ENCODE measurements at regions not wholly inside any gene's neighbourhood (a gene's known extent, or its start where the extent isn't known, plus 50 kb on each side); places are given as distances from the start of the nearest gene placed in this dataset.

- no peaks in the 10 kb centered on the region for H3K4me1 ChIP-seq
- H3K27me3 ChIP-seq, result no peaks in the 10 kb centered on the region
- TF ChIP-seq, protein P1, sequence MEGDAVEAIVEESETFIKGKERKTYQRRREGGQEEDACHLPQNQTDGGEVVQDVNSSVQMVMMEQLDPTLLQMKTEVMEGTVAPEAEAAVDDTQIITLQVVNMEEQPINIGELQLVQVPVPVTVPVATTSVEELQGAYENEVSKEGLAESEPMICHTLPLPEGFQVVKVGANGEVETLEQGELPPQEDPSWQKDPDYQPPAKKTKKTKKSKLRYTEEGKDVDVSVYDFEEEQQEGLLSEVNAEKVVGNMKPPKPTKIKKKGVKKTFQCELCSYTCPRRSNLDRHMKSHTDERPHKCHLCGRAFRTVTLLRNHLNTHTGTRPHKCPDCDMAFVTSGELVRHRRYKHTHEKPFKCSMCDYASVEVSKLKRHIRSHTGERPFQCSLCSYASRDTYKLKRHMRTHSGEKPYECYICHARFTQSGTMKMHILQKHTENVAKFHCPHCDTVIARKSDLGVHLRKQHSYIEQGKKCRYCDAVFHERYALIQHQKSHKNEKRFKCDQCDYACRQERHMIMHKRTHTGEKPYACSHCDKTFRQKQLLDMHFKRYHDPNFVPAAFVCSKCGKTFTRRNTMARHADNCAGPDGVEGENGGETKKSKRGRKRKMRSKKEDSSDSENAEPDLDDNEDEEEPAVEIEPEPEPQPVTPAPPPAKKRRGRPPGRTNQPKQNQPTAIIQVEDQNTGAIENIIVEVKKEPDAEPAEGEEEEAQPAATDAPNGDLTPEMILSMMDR (IDR thresholded peaks at IDR 0.05; ENCODE audit: low read depth, low read length), result no peak
- no peaks in the 10 kb centered on the region for H3K9me3 ChIP-seq
- H3K4me3 ChIP-seq (ENCODE audit: low read depth, low read length), result no peak overlapping the region
- no peak for DNase-seq
- H3K36me3 ChIP-seq, result no peaks in the 10 kb centered on the region
These were observed 119.6 kb upstream of the PTPRT start for GRCh38 chr20:43309266-43309665.

- no peaks in the 10 kb centered on the region for H3K9me3 ChIP-seq
- H3K36me3 ChIP-seq, result no peaks in the 10 kb centered on the region
- no peaks in the 10 kb centered on the region for H3K27me3 ChIP-seq
- H3K4me3 ChIP-seq (ENCODE audit: low read depth, low read length), result no peak overlapping the region
- no peaks in the 10 kb centered on the region for H3K4me1 ChIP-seq
- no peak for DNase-seq
- TF ChIP-seq, protein P1 (IDR thresholded peaks at IDR 0.05; ENCODE audit: low read depth, low read length), result no peak
These were observed 117.1 kb upstream of the PTPRT start for GRCh38 chr20:43306837-43307236.

DNA sequence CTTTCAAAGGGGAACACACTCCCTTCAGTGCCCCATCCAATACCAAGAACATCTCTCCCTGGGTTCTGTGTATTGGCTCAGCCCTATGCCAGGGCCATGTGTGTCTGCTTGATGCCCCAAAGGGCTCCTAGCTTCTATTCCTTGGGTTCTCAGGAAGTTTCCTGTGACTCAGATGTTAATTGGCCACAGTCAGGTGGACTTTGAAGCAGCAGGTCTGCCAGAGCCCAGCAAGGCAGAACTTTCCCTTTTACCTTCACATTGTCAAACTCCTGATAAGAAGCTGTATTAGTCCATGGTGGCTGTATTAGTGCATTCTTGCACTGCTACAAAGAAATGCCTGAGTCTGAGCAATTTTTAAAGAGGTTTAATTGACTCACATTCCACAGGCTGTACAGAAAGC is 116.0 kb upstream of the PTPRT start:
- DNase-seq, result no peak
- Histone ChIP-seq H3K4me3 (ENCODE audit: low read depth, low read length) (no peak overlapping the region), H3K9me3 (no peaks in the 10 kb centered on the region), H3K4me1 (no peaks in the 10 kb centered on the region), H3K36me3 (no peaks in the 10 kb centered on the region), H3K27me3 (no peaks in the 10 kb centered on the region)
- TF ChIP-seq, protein P1 (IDR thresholded peaks at IDR 0.05; ENCODE audit: low read depth, low read length), result no peak

GRCh38 chr20:43304598-43304997 is 114.9 kb upstream of the PTPRT start:
- no peak for DNase-seq
- TF ChIP-seq, protein P1 (IDR thresholded peaks at IDR 0.05; ENCODE audit: low read depth, low read length), result no peak
- H3K36me3 ChIP-seq, result no peaks in the 10 kb centered on the region
- no peaks in the 10 kb centered on the region for H3K4me1 ChIP-seq
- no peak overlapping the region for H3K4me3 ChIP-seq (ENCODE audit: low read depth, low read length)
- no peaks in the 10 kb centered on the region for H3K27me3 ChIP-seq
- no peaks in the 10 kb centered on the region for H3K9me3 ChIP-seq

DNA sequence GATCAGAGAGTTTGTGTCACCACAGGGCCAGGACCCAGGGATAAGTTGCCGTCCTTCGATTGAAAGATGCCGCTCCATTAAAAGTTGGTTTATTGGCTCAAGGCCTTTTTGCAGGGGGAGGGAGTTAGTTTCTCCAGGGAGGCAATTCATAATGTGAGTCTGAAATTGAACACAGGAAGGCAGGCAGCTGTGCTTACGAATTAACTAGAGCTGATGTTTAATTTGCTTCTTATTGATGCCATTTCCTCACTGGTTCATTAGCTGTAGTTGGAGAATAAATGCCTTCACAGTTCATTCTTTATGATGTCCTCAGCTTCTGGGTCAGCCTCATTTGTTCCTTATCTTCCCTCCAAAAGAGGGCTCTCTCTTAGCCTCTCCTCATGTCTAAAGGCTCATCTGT is 113.2 kb upstream of the PTPRT start:
- Histone ChIP-seq H3K36me3 (no peaks in the 10 kb centered on the region), H3K27me3 (no peaks in the 10 kb centered on the region), H3K4me1 (no peaks in the 10 kb centered on the region), H3K9me3 (no peaks in the 10 kb centered on the region), H3K4me3 (ENCODE audit: low read depth, low read length) (no peak overlapping the region)
- no peak for DNase-seq
- TF ChIP-seq, protein P1 (IDR thresholded peaks at IDR 0.05; ENCODE audit: low read depth, low read length), result no peak

- TF ChIP-seq, protein P1 (IDR thresholded peaks at IDR 0.05; ENCODE audit: low read depth, low read length), result no peak
- Histone ChIP-seq H3K4me3 (ENCODE audit: low read depth, low read length) (no peak overlapping the region), H3K36me3 (no peaks in the 10 kb centered on the region), H3K9me3 (no peaks in the 10 kb centered on the region), H3K27me3 (no peaks in the 10 kb centered on the region), H3K4me1 (no peaks in the 10 kb centered on the region)
- no peak for DNase-seq
These were observed 111.2 kb upstream of the PTPRT start for GRCh38 chr20:43300901-43301300.

All from BE2C (cell line).